NCI-H748 treated with DMSO at 0.1 percent for 48 hours (cell line): ENCODE measurements at regions not wholly inside any gene's neighbourhood (a gene's known extent, or its start where the extent isn't known, plus 50 kb on each side); places are given as distances from the start of the nearest gene placed in this dataset.

Source experiments
- DNase-seq: peaks from one replicate; lab custom pipeline; 2025; lab: John Stamatoyannopoulos, UW

GRCh38 chr16:17590711-17591654 is 120.2 kb upstream of the XYLT1 start:
- no peak for DNase-seq

- DNase-seq: no peak
Measured at GRCh38 chr16:17589898-17590297, 119.1 kb upstream of the XYLT1 start.

GRCh38 chr16:17585449-17586074 is 114.8 kb upstream of the XYLT1 start:
- DNase-seq: no peak

- DNase-seq: no peak
Measured at GRCh38 chr16:17578981-17579874, 108.5 kb upstream of the XYLT1 start.

GRCh38 chr16:17574256-17574655 is 103.5 kb upstream of the XYLT1 start:
- no peak for DNase-seq

GRCh38 chr16:17572145-17572544 is 101.4 kb upstream of the XYLT1 start:
- no peak for DNase-seq

- DNase-seq: no peak
Measured at GRCh38 chr16:17571499-17572093, 100.8 kb upstream of the XYLT1 start.

- DNase-seq: no peak
Measured at GRCh38 chr16:17568239-17568638, 97.5 kb upstream of the XYLT1 start.

GRCh38 chr16:17567455-17567854 is 96.7 kb upstream of the XYLT1 start:
- DNase-seq: no peak

- DNase-seq: no peak
Measured at GRCh38 chr16:17566656-17567450, 96.1 kb upstream of the XYLT1 start.

- DNase-seq: no peak
Measured at GRCh38 chr16:17566075-17566474, 95.3 kb upstream of the XYLT1 start.

- DNase-seq: no peak
Measured at GRCh38 chr16:17565605-17566004, 94.8 kb upstream of the XYLT1 start.

GRCh38 chr16:17564856-17565255 is 94.1 kb upstream of the XYLT1 start:
- no peak for DNase-seq

GRCh38 chr16:17563323-17564091 is 92.7 kb upstream of the XYLT1 start:
- DNase-seq: no peak

- DNase-seq: no peak
Measured at GRCh38 chr16:17561056-17561455, 90.3 kb upstream of the XYLT1 start.

- no peak for DNase-seq
Measured at GRCh38 chr16:17560548-17560947, 89.8 kb upstream of the XYLT1 start.

GRCh38 chr16:17559394-17559793 is 88.6 kb upstream of the XYLT1 start:
- no peak for DNase-seq

- no peak for DNase-seq
Measured at GRCh38 chr16:17557949-17558348, 87.2 kb upstream of the XYLT1 start.

GRCh38 chr16:17557480-17557879 is 86.7 kb upstream of the XYLT1 start:
- no peak for DNase-seq
